ENCODE measurements at regions not wholly inside any gene's neighbourhood (a gene's known extent, or its start where the extent isn't known, plus 50 kb on each side); places are given as distances from the start of the nearest gene placed in this dataset.

GRCh38 chr6:114718186-114718585, 375.4 kb upstream of the HS3ST5 start:
- intact Hi-C loops (cut with micrococcal nuclease): no loop called here
- POLR2A ChIA-PET: no interaction called here
- Histone ChIP-seq H3K36me3 (ENCODE audit: control insufficient read depth in 1 of 2, insufficient read depth in 2 of 2, low read length in 2 of 2) (no peaks in the 10 kb centered on the region), H3K4me2 (ENCODE audit: low read length) (no peak overlapping the region), H3K79me2 (ENCODE audit: insufficient read depth, low read length) (no peaks in the 10 kb centered on the region), H3K4me1 (ENCODE audit: control insufficient read depth in 1 of 2, insufficient read depth in 2 of 2, low read length in 2 of 2) (no peaks in the 10 kb centered on the region), H3K9me2 (ENCODE audit: insufficient read depth) (no peaks in the 10 kb centered on the region), H2AFZ (ENCODE audit: low read depth, low read length, poor library complexity, severe bottlenecking) (no peak overlapping the region), H3K27me3 (ENCODE audit: insufficient read depth, low read length) (no peaks in the 10 kb centered on the region), H3K27ac (ENCODE audit: low read depth, low read length) (no peak overlapping the region), H3K9me3 (ENCODE audit: control insufficient read depth in 1 of 2, insufficient read depth in 1 of 2, low read depth in 1 of 2, low read length in 2 of 2) (no peaks in the 10 kb centered on the region), H3K4me3 (replicated peaks in 1 of 2; ENCODE audit: low read depth in 1 of 2, low read length in 2 of 2) (no peak overlapping the region), H4K20me1 (ENCODE audit: insufficient read depth) (no peaks in the 10 kb centered on the region), H3K9ac (ENCODE audit: low read length) (no peak overlapping the region)
- TF ChIP-seq ZNF274 (IDR thresholded peaks at IDR 0.05; ENCODE audit: low read depth, low read length): no peak
- TF ChIP-seq JUND (IDR thresholded peaks at IDR 0.05): no peak
- TF ChIP-seq SP1 (IDR thresholded peaks at IDR 0.05; ENCODE audit: low read depth): no peak
- no peak for TF ChIP-seq REST (IDR thresholded peaks at IDR 0.05; ENCODE audit: low read depth)
- TF ChIP-seq CEBPB (IDR thresholded peaks at IDR 0.05; ENCODE audit: low read depth): no peak
- TF ChIP-seq RAD21 (IDR thresholded peaks at IDR 0.05; ENCODE audit: low read depth): no peak
- no peak for TF ChIP-seq EGR1 (IDR thresholded peaks at IDR 0.05; ENCODE audit: low read depth)
- TF ChIP-seq MAX (IDR thresholded peaks at IDR 0.05): no peak
- TF ChIP-seq EZH2phosphoT487 (IDR thresholded peaks at IDR 0.05; ENCODE audit: borderline replicate concordance): no peak
- TF ChIP-seq, protein P1, sequence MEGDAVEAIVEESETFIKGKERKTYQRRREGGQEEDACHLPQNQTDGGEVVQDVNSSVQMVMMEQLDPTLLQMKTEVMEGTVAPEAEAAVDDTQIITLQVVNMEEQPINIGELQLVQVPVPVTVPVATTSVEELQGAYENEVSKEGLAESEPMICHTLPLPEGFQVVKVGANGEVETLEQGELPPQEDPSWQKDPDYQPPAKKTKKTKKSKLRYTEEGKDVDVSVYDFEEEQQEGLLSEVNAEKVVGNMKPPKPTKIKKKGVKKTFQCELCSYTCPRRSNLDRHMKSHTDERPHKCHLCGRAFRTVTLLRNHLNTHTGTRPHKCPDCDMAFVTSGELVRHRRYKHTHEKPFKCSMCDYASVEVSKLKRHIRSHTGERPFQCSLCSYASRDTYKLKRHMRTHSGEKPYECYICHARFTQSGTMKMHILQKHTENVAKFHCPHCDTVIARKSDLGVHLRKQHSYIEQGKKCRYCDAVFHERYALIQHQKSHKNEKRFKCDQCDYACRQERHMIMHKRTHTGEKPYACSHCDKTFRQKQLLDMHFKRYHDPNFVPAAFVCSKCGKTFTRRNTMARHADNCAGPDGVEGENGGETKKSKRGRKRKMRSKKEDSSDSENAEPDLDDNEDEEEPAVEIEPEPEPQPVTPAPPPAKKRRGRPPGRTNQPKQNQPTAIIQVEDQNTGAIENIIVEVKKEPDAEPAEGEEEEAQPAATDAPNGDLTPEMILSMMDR (IDR thresholded peaks at IDR 0.05 in 2 of 3, conservative IDR thresholded peaks at IDR 0.05 in 1 of 3; ENCODE audit: borderline replicate concordance in 1 of 3, insufficient read depth in 1 of 3, low read depth in 2 of 3, low read length in 2 of 3): no peak
- ATAC-seq: no peak
- CTCF ChIA-PET: no interaction called here
- BruUV-seq (replicated peaks): no TSS peak
- RAD21 ChIA-PET (ENCODE audit: low non-redundant PET in 1 of 2, low total read pairs in 2 of 2, uncharacterized antibody in 2 of 2, unreplicated experiment in 2 of 2): no interaction called here
- DNase-seq (ENCODE audit: low read depth, low spot score): no peak
